Liver (tissue), 8 donors: ENCODE measurements at regions not wholly inside any gene's neighbourhood (a gene's known extent, or its start where the extent isn't known, plus 50 kb on each side); places are given as distances from the start of the nearest gene placed in this dataset.

Experiments
- DNase-seq: peaks from one replicate; pipeline ENCODE4 v3.0.0-alpha.2; 2017; ENCODE audit warnings: low spot score
- H3K27ac ChIP-seq, 2 donors: one replicate each; pipeline ENCODE4 v1.7.0; 2013; ENCODE audit warnings: inconsistent platforms in 2 of 2, low read length in 2 of 2, control low read depth in 1 of 2, low read depth in 1 of 2, mild to moderate bottlenecking in 1 of 2
- H3K27me3 ChIP-seq, 4 donors: one replicate each; pipeline versions ENCODE4 v1.6.1 to v1.7.0; 2013; ENCODE audit warnings: low read length in 3 of 4, inconsistent platforms in 1 of 4, mild to moderate bottlenecking in 1 of 4, moderate library complexity in 1 of 4; ENCODE audit not compliant: control insufficient read depth in 4 of 4, insufficient read depth in 4 of 4
- H3K36me3 ChIP-seq, 4 donors: one replicate each; pipeline versions ENCODE4 v1.6.1 to v1.7.0; 2013; ENCODE audit warnings: low read length in 3 of 4, mild to moderate bottlenecking in 3 of 4, low read depth in 1 of 4, moderate library complexity in 1 of 4; ENCODE audit not compliant: control insufficient read depth in 4 of 4, insufficient read depth in 3 of 4
- H3K4me1 ChIP-seq, 4 donors: one replicate each; pipeline versions ENCODE4 v1.6.1 to v1.7.0; 2013; ENCODE audit warnings: low read length in 3 of 4, mild to moderate bottlenecking in 3 of 4, moderate library complexity in 1 of 4; ENCODE audit not compliant: control insufficient read depth in 4 of 4, insufficient read depth in 4 of 4
- H3K4me3 ChIP-seq, 3 donors: one replicate each; pipeline versions ENCODE4 v1.6.1 to v1.7.0; 2013; ENCODE audit warnings: low read length in 3 of 3, control low read depth in 1 of 3, low read depth in 1 of 3, mild to moderate bottlenecking in 1 of 3
- H3K9ac ChIP-seq, 2 donors: one replicate each; pipeline ENCODE4 v1.7.0; 2013; ENCODE audit warnings: low read length in 2 of 2, mild to moderate bottlenecking in 2 of 2, moderate library complexity in 2 of 2, control low read depth in 1 of 2, low read depth in 1 of 2
- H3K9me3 ChIP-seq, 4 donors: one replicate each; pipeline versions ENCODE4 v1.6.1 to v1.7.0; 2013; ENCODE audit warnings: low read length in 3 of 4; ENCODE audit not compliant: control insufficient read depth in 4 of 4
- EGR1 ChIP-seq, 2 donors: IDR thresholded peaks; 2 replicates each; pipeline ENCODE4 v1.6.1; 2016 to 2018; ENCODE audit warnings: antibody characterized with exemption in 2 of 2, low read depth in 2 of 2
- FOXA1 ChIP-seq: IDR thresholded peaks from 2 replicates; pipeline ENCODE4 v1.6.1; 2016; ENCODE audit warnings: antibody characterized with exemption
- FOXA2 ChIP-seq: IDR thresholded peaks from 2 replicates; pipeline ENCODE4 v1.6.1; 2016; ENCODE audit warnings: antibody characterized with exemption
- GABPA ChIP-seq, 2 donors: IDR thresholded peaks in 1 of 2; conservative IDR thresholded peaks in 1 of 2; 2 replicates each; pipeline ENCODE4 v1.6.1; 2016; ENCODE audit warnings: antibody characterized with exemption in 2 of 2, mild to moderate bottlenecking in 1 of 2, moderate library complexity in 1 of 2
- HNF4A ChIP-seq, 2 donors: conservative IDR thresholded peaks; 2 replicates each; pipeline ENCODE4 v1.6.1; 2016; ENCODE audit warnings: antibody characterized with exemption in 2 of 2, mild to moderate bottlenecking in 2 of 2
- HNF4G ChIP-seq: IDR thresholded peaks from 2 replicates; pipeline ENCODE4 v1.6.1; 2016; ENCODE audit warnings: antibody characterized with exemption
- JUND ChIP-seq, 2 donors: IDR thresholded peaks; 2 replicates each; pipeline ENCODE4 v1.6.1; 2016; ENCODE audit warnings: antibody characterized with exemption in 2 of 2
- NR2F2 ChIP-seq: IDR thresholded peaks from 2 replicates; pipeline ENCODE4 v1.6.1; 2016; ENCODE audit warnings: antibody characterized with exemption
- RAD21 ChIP-seq, 2 donors: IDR thresholded peaks; 2 replicates each; pipeline ENCODE4 v1.6.1; 2016; ENCODE audit warnings: antibody characterized with exemption in 2 of 2, mild to moderate bottlenecking in 2 of 2
- RXRA ChIP-seq, 2 donors: IDR thresholded peaks; 2 replicates each; pipeline ENCODE4 v1.6.1; 2017 to 2018; ENCODE audit warnings: antibody characterized with exemption in 2 of 2, mild to moderate bottlenecking in 1 of 2
- SP1 ChIP-seq: IDR thresholded peaks from 2 replicates; pipeline ENCODE4 v1.6.1; 2018; ENCODE audit warnings: antibody characterized with exemption, mild to moderate bottlenecking
- TAF1 ChIP-seq: conservative IDR thresholded peaks from 2 replicates; pipeline ENCODE4 v1.6.1; 2016; ENCODE audit warnings: antibody characterized with exemption, mild to moderate bottlenecking
- YY1 ChIP-seq: IDR thresholded peaks from 2 replicates; pipeline ENCODE4 v1.6.1; 2016; ENCODE audit warnings: antibody characterized with exemption, mild to moderate bottlenecking
- WGBS: extraction: QIAGEN DNeasy Blood & Tissue Kit; methylation state at CpG from one replicate; pipeline ENCODE4 v1.1.7; 2013; 5-methylcytosine and 5-hydroxymethylcytosine counted together
- TF ChIP-seq, protein P1 (sequence below): IDR thresholded peaks from 2 replicates; pipeline ENCODE4 v1.6.1; 2016; ENCODE audit warnings: antibody characterized with exemption
- TF ChIP-seq, protein P2 (sequence below): fragments of 150-350 bp; IDR thresholded peaks from 2 replicates; pipeline ENCODE4 v1.5.1; 2017; ENCODE audit warnings: improper control_type of control experiment, low read depth, low read length; ENCODE audit not compliant: missing input control
- TF ChIP-seq, protein P3 (sequence below): IDR thresholded peaks from 2 replicates; pipeline ENCODE4 v1.6.1; 2016; ENCODE audit warnings: antibody characterized with exemption
- TF ChIP-seq, protein P4 (sequence below): IDR thresholded peaks from 2 replicates; pipeline ENCODE4 v1.6.1; 2016; ENCODE audit warnings: antibody characterized with exemption
- TF ChIP-seq, protein P5 (sequence below): IDR thresholded peaks from 2 replicates; pipeline ENCODE4 v1.6.1; 2016; ENCODE audit warnings: antibody characterized with exemption, mild to moderate bottlenecking
- donor health status: healthy.
- donor health status: healthy.
- donor health status: healthy.
- donor health status: healthy.
- donor health status: healthy.

DNA sequence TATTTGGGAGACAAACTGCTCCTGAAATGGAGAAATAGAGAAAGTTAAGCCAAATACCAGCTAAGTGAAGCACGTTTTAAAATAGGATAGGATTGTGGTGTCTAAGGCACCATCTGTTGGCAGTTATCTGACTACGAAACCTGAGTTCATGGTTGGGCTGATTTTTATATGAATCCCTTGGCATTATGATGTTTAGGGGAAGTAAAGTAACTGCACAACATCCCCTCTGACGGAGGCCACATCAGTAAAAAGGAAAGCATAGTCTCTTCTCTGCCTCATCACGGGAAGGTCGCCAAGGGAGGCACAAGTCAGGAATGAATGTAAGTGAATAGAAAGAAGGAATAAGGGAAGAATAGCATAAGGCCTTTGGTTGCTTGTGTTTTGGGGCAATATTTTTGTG is 128.0 kb downstream of the PRRX1 start:
- H3K27ac ChIP-seq, result no peak overlapping the region
- no peak for DNase-seq
- TF ChIP-seq GABPA (IDR thresholded peaks at IDR 0.05 in 1 of 2, conservative IDR thresholded peaks at IDR 0.05 in 1 of 2) (no peak), RXRA (IDR thresholded peaks at IDR 0.05) (no peak), YY1 (no peak), NR2F2 (no peak), HNF4G (no peak), TAF1 (no peak), HNF4A (conservative IDR thresholded peaks at IDR 0.05) (no peak), RAD21 (IDR thresholded peaks at IDR 0.05) (no peak), SP1 (no peak), EGR1 (IDR thresholded peaks at IDR 0.05; ENCODE audit: low read depth in 2 of 2) (no peak), FOXA1 (no peak), FOXA2 (no peak), JUND (IDR thresholded peaks at IDR 0.05) (no peak)
- TF ChIP-seq, protein P1, sequence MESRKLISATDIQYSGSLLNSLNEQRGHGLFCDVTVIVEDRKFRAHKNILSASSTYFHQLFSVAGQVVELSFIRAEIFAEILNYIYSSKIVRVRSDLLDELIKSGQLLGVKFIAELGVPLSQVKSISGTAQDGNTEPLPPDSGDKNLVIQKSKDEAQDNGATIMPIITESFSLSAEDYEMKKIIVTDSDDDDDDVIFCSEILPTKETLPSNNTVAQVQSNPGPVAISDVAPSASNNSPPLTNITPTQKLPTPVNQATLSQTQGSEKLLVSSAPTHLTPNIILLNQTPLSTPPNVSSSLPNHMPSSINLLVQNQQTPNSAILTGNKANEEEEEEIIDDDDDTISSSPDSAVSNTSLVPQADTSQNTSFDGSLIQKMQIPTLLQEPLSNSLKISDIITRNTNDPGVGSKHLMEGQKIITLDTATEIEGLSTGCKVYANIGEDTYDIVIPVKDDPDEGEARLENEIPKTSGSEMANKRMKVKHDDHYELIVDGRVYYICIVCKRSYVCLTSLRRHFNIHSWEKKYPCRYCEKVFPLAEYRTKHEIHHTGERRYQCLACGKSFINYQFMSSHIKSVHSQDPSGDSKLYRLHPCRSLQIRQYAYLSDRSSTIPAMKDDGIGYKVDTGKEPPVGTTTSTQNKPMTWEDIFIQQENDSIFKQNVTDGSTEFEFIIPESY, result no peak
- TF ChIP-seq, protein P2, sequence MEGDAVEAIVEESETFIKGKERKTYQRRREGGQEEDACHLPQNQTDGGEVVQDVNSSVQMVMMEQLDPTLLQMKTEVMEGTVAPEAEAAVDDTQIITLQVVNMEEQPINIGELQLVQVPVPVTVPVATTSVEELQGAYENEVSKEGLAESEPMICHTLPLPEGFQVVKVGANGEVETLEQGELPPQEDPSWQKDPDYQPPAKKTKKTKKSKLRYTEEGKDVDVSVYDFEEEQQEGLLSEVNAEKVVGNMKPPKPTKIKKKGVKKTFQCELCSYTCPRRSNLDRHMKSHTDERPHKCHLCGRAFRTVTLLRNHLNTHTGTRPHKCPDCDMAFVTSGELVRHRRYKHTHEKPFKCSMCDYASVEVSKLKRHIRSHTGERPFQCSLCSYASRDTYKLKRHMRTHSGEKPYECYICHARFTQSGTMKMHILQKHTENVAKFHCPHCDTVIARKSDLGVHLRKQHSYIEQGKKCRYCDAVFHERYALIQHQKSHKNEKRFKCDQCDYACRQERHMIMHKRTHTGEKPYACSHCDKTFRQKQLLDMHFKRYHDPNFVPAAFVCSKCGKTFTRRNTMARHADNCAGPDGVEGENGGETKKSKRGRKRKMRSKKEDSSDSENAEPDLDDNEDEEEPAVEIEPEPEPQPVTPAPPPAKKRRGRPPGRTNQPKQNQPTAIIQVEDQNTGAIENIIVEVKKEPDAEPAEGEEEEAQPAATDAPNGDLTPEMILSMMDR, result no peak
- TF ChIP-seq, protein P3, sequence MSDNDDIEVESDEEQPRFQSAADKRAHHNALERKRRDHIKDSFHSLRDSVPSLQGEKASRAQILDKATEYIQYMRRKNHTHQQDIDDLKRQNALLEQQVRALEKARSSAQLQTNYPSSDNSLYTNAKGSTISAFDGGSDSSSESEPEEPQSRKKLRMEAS, result no peak
- TF ChIP-seq, protein P4, sequence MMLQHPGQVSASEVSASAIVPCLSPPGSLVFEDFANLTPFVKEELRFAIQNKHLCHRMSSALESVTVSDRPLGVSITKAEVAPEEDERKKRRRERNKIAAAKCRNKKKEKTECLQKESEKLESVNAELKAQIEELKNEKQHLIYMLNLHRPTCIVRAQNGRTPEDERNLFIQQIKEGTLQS, result no peak
- TF ChIP-seq, protein P5, sequence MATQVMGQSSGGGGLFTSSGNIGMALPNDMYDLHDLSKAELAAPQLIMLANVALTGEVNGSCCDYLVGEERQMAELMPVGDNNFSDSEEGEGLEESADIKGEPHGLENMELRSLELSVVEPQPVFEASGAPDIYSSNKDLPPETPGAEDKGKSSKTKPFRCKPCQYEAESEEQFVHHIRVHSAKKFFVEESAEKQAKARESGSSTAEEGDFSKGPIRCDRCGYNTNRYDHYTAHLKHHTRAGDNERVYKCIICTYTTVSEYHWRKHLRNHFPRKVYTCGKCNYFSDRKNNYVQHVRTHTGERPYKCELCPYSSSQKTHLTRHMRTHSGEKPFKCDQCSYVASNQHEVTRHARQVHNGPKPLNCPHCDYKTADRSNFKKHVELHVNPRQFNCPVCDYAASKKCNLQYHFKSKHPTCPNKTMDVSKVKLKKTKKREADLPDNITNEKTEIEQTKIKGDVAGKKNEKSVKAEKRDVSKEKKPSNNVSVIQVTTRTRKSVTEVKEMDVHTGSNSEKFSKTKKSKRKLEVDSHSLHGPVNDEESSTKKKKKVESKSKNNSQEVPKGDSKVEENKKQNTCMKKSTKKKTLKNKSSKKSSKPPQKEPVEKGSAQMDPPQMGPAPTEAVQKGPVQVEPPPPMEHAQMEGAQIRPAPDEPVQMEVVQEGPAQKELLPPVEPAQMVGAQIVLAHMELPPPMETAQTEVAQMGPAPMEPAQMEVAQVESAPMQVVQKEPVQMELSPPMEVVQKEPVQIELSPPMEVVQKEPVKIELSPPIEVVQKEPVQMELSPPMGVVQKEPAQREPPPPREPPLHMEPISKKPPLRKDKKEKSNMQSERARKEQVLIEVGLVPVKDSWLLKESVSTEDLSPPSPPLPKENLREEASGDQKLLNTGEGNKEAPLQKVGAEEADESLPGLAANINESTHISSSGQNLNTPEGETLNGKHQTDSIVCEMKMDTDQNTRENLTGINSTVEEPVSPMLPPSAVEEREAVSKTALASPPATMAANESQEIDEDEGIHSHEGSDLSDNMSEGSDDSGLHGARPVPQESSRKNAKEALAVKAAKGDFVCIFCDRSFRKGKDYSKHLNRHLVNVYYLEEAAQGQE, result no peak
- H3K9ac ChIP-seq, result no peak overlapping the region
- WGBS, result 76% methylated on average over 5 of the region's 5 CpGs
- no peaks in the 10 kb centered on the region for H3K4me1 ChIP-seq
- H3K4me3 ChIP-seq, result no peak overlapping the region
- H3K9me3 ChIP-seq, result no peaks in the 10 kb centered on the region
- no peaks in the 10 kb centered on the region for H3K36me3 ChIP-seq
- H3K27me3 ChIP-seq, result peaks cover 0 to 5% (median 0%) of the 10 kb centered on the region in 4 donors
